Right lobe of liver (tissue), 6 donors: ENCODE measurements at regions not wholly inside any gene's neighbourhood (a gene's known extent, or its start where the extent isn't known, plus 50 kb on each side); places are given as distances from the start of the nearest gene placed in this dataset.
A peak's percentile ranks its signal among the peaks of the same experiment; 100 is the strongest.

ENCODE experiments used
- ATAC-seq, 4 donors: fragments of 200-7000 bp; cut with Tn5 transposase; one replicate each; pipeline ENCODE4 v1.9.1; 2020; ENCODE audit warnings: mild to moderate bottlenecking in 4 of 4, moderate library complexity in 4 of 4
- DNase-seq, 3 donors: peaks; one replicate each; pipeline ENCODE4 v3.0.0-alpha.2; 2020
- H3K27ac ChIP-seq, 3 donors: fragments of 200-600 bp; one replicate each; pipeline ENCODE4 v1.8.0; 2022
- H3K27me3 ChIP-seq, 2 donors: fragments of 200-600 bp; one replicate each; pipeline ENCODE4 v1.8.0; 2022
- H3K36me3 ChIP-seq, 4 donors: fragments of 200-600 bp; sonication (generic) in 1 of 4; one replicate each; pipeline versions ENCODE4 v1.5.1 to v1.8.0; 2017 to 2022; ENCODE audit warnings: control low read depth in 1 of 4
- H3K4me1 ChIP-seq, 4 donors: fragments of 200-600 bp; sonication (generic) in 1 of 4; one replicate each; pipeline versions ENCODE4 v1.5.1 to v1.8.0; 2017 to 2022; ENCODE audit warnings: control low read depth in 1 of 4
- H3K4me3 ChIP-seq, 3 donors: fragments of 200-600 bp; one replicate each; pipeline ENCODE4 v1.8.0; 2022
- H3K9me3 ChIP-seq, 4 donors: fragments of 200-600 bp; sonication (generic) in 1 of 4; one replicate each; pipeline versions ENCODE4 v1.5.1 to v1.8.0; 2017 to 2022; ENCODE audit warnings: control low read depth in 1 of 4
- POLR2A ChIP-seq: fragments of 450-650 bp; IDR thresholded peaks from one replicate; pipeline ENCODE4 v1.6.1; 2017; ENCODE audit warnings: antibody characterized with exemption, mild to moderate bottlenecking
- WGBS: methylation state at CpG from one replicate; pipeline ENCODE4 v1.1.6; 2018; ENCODE audit warnings: low coverage, low lambda C conversion rate; ENCODE audit not compliant: insufficient coverage; ENCODE audit errors: missing lambda C conversion rate; 5-methylcytosine and 5-hydroxymethylcytosine counted together
- intact Hi-C, 2 donors: fragments of 100-400 bp; cut with DNase I; formaldehyde crosslinking; loops; one replicate each; pipeline versions ENCODE4 v1.11.2 to v1.14.1; 2022
- TF ChIP-seq, protein P1 (sequence below), 4 donors: fragments of 200-600 bp in 3 of 4; fragments of 450-650 bp in 1 of 4; IDR thresholded peaks; one replicate each; pipeline versions ENCODE4 v1.5.1 to v1.8.0; 2016 to 2022; ENCODE audit warnings: antibody characterized with exemption in 4 of 4, mild to moderate bottlenecking in 2 of 4
- donor health status: DM: no; HTN: yes; CAD: no.
- donor health status: DM: no; HTN: no; CAD: no.
- donor health status: DM: no; HTN: no; CAD: no.
- donor health status: DM: no; HTN: yes; CAD: no.
- donor health status: DM: no; HTN: yes; CAD: no.

DNA sequence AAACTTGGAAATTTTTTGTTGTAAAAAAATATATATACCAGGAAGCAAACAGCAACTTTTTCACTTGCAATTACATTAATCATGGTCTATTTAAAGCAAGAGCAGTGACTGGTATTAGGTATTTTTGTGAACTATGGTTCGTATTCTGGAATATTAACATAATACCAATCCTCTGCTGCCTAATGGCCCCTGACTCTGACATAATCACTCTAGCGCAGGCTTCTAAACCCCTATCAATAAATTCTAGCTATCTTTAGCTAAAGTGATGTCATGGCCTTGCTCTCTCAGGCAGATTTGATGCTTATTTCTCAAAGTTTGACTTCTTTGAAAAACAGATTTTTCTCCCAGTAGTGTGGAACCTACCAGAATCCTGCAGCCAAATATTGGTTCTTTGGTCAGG lies 808.3 kb downstream of the VGLL3 start:
- DNase-seq (no peak), ATAC-seq (no peak)
- no peaks in the 10 kb centered on the region for H3K27me3 ChIP-seq
- intact Hi-C loops = no loop called here
- no peaks in the 10 kb centered on the region for H3K36me3 ChIP-seq
- H3K27ac ChIP-seq = no peak overlapping the region
- no peak for TF ChIP-seq POLR2A
- H3K4me3 ChIP-seq = no peak overlapping the region
- WGBS = 64% methylated on average over 2 of the region's 2 CpGs
- H3K9me3 ChIP-seq = no peaks in the 10 kb centered on the region
- H3K4me1 ChIP-seq = no peaks in the 10 kb centered on the region

DNA sequence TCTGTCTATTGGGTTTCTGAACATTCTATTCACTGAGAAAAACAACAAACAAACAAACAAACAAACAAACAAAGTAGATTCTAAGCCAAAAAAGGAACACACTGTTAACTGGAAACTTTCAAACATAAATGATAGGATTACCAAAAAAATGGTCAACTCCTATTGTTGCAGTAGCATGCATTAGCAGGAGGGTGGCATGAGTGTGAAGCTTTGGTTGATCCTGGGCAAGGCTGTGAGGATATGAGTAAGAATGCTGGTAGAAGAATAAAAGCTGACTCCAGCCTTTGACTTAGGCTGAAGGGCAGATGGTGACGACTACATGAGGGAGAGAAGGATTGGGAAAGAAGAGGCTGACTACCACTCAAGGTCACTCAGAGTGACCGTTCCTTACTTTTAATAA lies 810.3 kb downstream of the VGLL3 start:
- no peaks in the 10 kb centered on the region for H3K4me1 ChIP-seq
- H3K27me3 ChIP-seq = no peaks in the 10 kb centered on the region
- ATAC-seq (peak in 2 of 4 donors; percentile 44 to 55), DNase-seq (no peak)
- H3K9me3 ChIP-seq = no peaks in the 10 kb centered on the region
- no peaks in the 10 kb centered on the region for H3K36me3 ChIP-seq
- intact Hi-C loops = no loop called here
- no peak overlapping the region for H3K27ac ChIP-seq
- TF ChIP-seq, protein P1, sequence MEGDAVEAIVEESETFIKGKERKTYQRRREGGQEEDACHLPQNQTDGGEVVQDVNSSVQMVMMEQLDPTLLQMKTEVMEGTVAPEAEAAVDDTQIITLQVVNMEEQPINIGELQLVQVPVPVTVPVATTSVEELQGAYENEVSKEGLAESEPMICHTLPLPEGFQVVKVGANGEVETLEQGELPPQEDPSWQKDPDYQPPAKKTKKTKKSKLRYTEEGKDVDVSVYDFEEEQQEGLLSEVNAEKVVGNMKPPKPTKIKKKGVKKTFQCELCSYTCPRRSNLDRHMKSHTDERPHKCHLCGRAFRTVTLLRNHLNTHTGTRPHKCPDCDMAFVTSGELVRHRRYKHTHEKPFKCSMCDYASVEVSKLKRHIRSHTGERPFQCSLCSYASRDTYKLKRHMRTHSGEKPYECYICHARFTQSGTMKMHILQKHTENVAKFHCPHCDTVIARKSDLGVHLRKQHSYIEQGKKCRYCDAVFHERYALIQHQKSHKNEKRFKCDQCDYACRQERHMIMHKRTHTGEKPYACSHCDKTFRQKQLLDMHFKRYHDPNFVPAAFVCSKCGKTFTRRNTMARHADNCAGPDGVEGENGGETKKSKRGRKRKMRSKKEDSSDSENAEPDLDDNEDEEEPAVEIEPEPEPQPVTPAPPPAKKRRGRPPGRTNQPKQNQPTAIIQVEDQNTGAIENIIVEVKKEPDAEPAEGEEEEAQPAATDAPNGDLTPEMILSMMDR (IDR thresholded peaks at IDR 0.05) = peak in 2 of 4 donors; percentile 14 to 22
- no peak for TF ChIP-seq POLR2A
- no peak overlapping the region for H3K4me3 ChIP-seq
- WGBS = 28% methylated on average over 2 of the region's 2 CpGs

DNA sequence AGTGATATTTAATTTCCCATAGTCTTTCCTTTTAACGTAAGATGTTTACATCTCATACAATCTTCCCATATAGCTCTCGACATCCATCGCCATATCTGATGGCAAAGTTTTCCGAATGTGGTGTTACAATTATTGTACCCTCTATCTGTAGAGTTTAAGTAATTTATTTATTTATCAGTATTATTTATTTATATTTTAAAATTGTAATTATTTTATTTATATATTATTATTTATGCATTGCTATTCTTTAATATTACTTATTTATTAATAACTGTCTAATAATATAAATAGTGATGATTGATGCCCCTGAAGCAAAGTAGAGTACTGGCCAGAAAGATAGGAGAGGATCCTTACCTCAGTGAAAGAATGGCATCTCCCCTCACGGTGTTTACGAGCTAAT lies 812.9 kb downstream of the VGLL3 start:
- ATAC-seq = no peak
- Histone ChIP-seq H3K27ac (no peak overlapping the region), H3K4me1 (no peaks in the 10 kb centered on the region), H3K36me3 (no peaks in the 10 kb centered on the region), H3K4me3 (no peak overlapping the region), H3K27me3 (no peaks in the 10 kb centered on the region), H3K9me3 (no peaks in the 10 kb centered on the region)
- 73% methylated on average over 6 of the region's 6 CpGs for whole genome bisulfite sequencing
- DNase-seq = no peak
- intact Hi-C loops = no loop called here
- TF ChIP-seq, protein P1 (IDR thresholded peaks at IDR 0.05) = no peak
- TF ChIP-seq POLR2A = no peak

DNA sequence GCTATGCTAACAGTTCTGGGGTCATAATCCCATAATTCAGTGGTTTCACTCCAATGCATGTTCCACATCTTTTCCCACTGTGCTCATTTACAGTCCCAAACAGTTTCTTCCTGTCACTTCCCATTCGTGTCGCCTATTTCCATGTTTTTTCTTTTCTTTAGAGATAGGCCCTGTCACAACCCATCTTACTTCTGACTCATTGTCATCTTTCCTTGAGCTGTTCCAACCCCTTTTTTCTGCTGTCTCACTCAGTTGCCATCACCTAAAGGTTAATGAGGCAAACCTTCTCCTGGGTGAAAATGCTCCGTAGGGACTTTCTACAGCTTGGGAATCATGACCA lies 814.5 kb downstream of the VGLL3 start:
- DNase-seq (no peak), ATAC-seq (no peak)
- TF ChIP-seq, protein P1 (IDR thresholded peaks at IDR 0.05) = no peak
- TF ChIP-seq POLR2A = no peak
- no peaks in the 10 kb centered on the region for H3K4me1 ChIP-seq
- no peaks in the 10 kb centered on the region for H3K9me3 ChIP-seq
- no peak overlapping the region for H3K4me3 ChIP-seq
- no peaks in the 10 kb centered on the region for H3K36me3 ChIP-seq
- WGBS = 46% methylated on average over 3 of the region's 3 CpGs
- H3K27ac ChIP-seq = no peak overlapping the region
- intact Hi-C loops = no loop called here
- H3K27me3 ChIP-seq = no peaks in the 10 kb centered on the region

DNA sequence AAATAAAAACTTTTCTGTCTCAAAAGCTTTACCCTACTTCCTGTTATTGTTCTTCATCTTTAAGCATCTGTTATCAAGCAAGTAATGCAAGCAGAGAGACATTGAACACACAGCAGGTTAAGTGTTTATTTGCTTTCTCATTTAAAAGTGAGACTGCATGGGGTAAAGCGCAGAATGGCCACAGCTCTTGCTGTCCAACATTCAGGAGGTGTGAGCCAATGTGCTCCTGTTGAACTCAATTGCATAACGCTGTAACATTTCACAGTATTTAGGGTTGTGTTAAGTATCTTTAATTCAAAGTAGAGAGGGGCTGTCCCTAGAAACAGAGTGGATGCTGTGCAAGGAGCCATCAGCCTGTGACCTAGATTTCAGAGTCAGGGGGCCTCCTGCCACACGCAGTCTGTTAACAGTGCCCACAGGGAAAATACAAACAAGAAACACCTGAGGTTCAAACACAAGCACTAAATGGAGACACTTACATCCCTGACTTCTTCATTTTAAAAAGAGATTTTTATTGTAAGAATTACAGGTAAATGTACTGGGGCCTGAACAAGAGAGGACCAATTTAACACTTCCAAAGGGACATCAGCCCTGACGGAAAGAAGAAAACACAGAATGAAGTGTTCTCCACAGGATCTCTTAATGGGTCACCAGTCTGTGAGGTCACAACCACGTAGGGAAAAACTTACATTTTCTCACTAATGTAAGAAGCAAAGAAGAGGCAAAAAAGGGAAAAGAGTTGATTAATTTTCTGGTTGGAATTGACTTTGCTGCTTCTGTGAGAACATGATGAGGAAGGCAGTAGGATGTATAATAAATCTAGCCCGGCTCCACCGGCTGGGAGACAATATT lies 815.1 kb downstream of the VGLL3 start:
- H3K27ac ChIP-seq = no peak overlapping the region
- no peak for DNase-seq
- no peak for ATAC-seq
- no peaks in the 10 kb centered on the region for H3K9me3 ChIP-seq
- 51% methylated on average over 7 of the region's 7 CpGs for WGBS
- no peak overlapping the region for H3K4me3 ChIP-seq
- TF ChIP-seq, protein P1 (IDR thresholded peaks at IDR 0.05) = no peak
- TF ChIP-seq POLR2A = no peak
- no peaks in the 10 kb centered on the region for H3K27me3 ChIP-seq
- intact Hi-C loops = no loop called here
- H3K36me3 ChIP-seq = no peaks in the 10 kb centered on the region
- H3K4me1 ChIP-seq = no peaks in the 10 kb centered on the region
